ENCODE measurements at regions not wholly inside any gene's neighbourhood (a gene's known extent, or its start where the extent isn't known, plus 50 kb on each side); places are given as distances from the start of the nearest gene placed in this dataset.

- intact Hi-C loops (cut with DNase I; ENCODE audit: low total_unique reads): no loop called here
- Histone ChIP-seq H3K4me3 (no peak overlapping the region), H3K27me3 (no peaks in the 10 kb centered on the region), H3K27ac (no peak overlapping the region), H3K4me1 (no peaks in the 10 kb centered on the region), H3K36me3 (ENCODE audit: low read depth, missing control alignments) (no peaks in the 10 kb centered on the region), H3K9me3 (no peaks in the 10 kb centered on the region)
- DNase-seq: no peak
- WGBS, 2 donors: 78 to 79% methylated on average over 5 of the region's 5 CpGs
- no peak for TF ChIP-seq POLR2A (IDR thresholded peaks at IDR 0.05)
- no peak for TF ChIP-seq CTCF (IDR thresholded peaks at IDR 0.05)
Observed at GRCh38 chr18:40926679-40927078, 1028.4 kb upstream of the PIK3C3 start.

GRCh38 chr18:40925071-40925541 is 1029.9 kb upstream of the PIK3C3 start:
- H3K4me1 ChIP-seq: no peaks in the 10 kb centered on the region
- no peaks in the 10 kb centered on the region for H3K27me3 ChIP-seq
- TF ChIP-seq CTCF (IDR thresholded peaks at IDR 0.05) (no peak), POLR2A (IDR thresholded peaks at IDR 0.05) (no peak)
- no peaks in the 10 kb centered on the region for H3K9me3 ChIP-seq
- no peak for DNase-seq
- 88 to 90% methylated on average over 1 of the region's 1 CpG for WGBS, 2 donors
- H3K4me3 ChIP-seq: no peak overlapping the region
- intact Hi-C loops (cut with DNase I; ENCODE audit: low total_unique reads): no loop called here
- H3K36me3 ChIP-seq (ENCODE audit: low read depth, missing control alignments): no peaks in the 10 kb centered on the region
- H3K27ac ChIP-seq: no peak overlapping the region

- TF ChIP-seq POLR2A (IDR thresholded peaks at IDR 0.05) (no peak), CTCF (IDR thresholded peaks at IDR 0.05) (no peak)
- H3K9me3 ChIP-seq: no peaks in the 10 kb centered on the region
- no peaks in the 10 kb centered on the region for H3K27me3 ChIP-seq
- no peaks in the 10 kb centered on the region for H3K36me3 ChIP-seq (ENCODE audit: low read depth, missing control alignments)
- no peak overlapping the region for H3K27ac ChIP-seq
- DNase-seq: no peak
- H3K4me1 ChIP-seq: no peaks in the 10 kb centered on the region
- H3K4me3 ChIP-seq: no peak overlapping the region
- intact Hi-C loops (cut with DNase I; ENCODE audit: low total_unique reads): no loop called here
- WGBS, 2 donors: 84 to 85% methylated on average over 4 of the region's 4 CpGs
Observed at GRCh38 chr18:40921845-40922629, 1033.0 kb upstream of the PIK3C3 start.

- Histone ChIP-seq H3K4me1 (no peaks in the 10 kb centered on the region), H3K27ac (no peak overlapping the region), H3K9me3 (no peaks in the 10 kb centered on the region), H3K27me3 (no peaks in the 10 kb centered on the region), H3K4me3 (no peak overlapping the region), H3K36me3 (ENCODE audit: low read depth, missing control alignments) (no peaks in the 10 kb centered on the region)
- no peak for DNase-seq
- intact Hi-C loops (cut with DNase I; ENCODE audit: low total_unique reads): no loop called here
- TF ChIP-seq POLR2A (IDR thresholded peaks at IDR 0.05) (no peak), CTCF (IDR thresholded peaks at IDR 0.05) (no peak)
Observed at GRCh38 chr18:40917056-40917455, 1038.0 kb upstream of the PIK3C3 start.

GRCh38 chr18:40915724-40916123 is 1039.3 kb upstream of the PIK3C3 start:
- Histone ChIP-seq H3K4me1 (no peaks in the 10 kb centered on the region), H3K27me3 (no peaks in the 10 kb centered on the region), H3K36me3 (ENCODE audit: low read depth, missing control alignments) (no peaks in the 10 kb centered on the region), H3K4me3 (no peak overlapping the region), H3K9me3 (no peaks in the 10 kb centered on the region), H3K27ac (no peak overlapping the region)
- 85 to 92% methylated on average over 4 of the region's 4 CpGs for WGBS, 2 donors
- DNase-seq: no peak
- TF ChIP-seq POLR2A (IDR thresholded peaks at IDR 0.05) (no peak), CTCF (IDR thresholded peaks at IDR 0.05) (no peak)
- intact Hi-C loops (cut with DNase I; ENCODE audit: low total_unique reads): no loop called here

Data from testis (tissue), 2 donors.